Fibroblast of skin of back (primary cell): ENCODE measurements at regions not wholly inside any gene's neighbourhood (a gene's known extent, or its start where the extent isn't known, plus 50 kb on each side); places are given as distances from the start of the nearest gene placed in this dataset.
A peak's percentile ranks its signal among the peaks of the same experiment; 100 is the strongest.
"Not testable (repeated sequence)": the region's sequence is repeated elsewhere in the genome, so short reads cannot be mapped to it uniquely, and the experiment has no call there.

Experiments
- DNase-seq: peaks from one replicate; pipeline ENCODE4 v3.0.0-alpha.2; 2013

GRCh38 chr15:37427393-37427792 is 327.0 kb upstream of the MEIS2 start:
- DNase-seq = not testable (repeated sequence)

- peak; percentile 40 for DNase-seq
Observed at GRCh38 chr15:37446921-37447320, 346.6 kb upstream of the MEIS2 start.

- no peak for DNase-seq
Observed at GRCh38 chr15:37452498-37452897, 352.1 kb upstream of the MEIS2 start.

GRCh38 chr15:37480482-37480881 is 380.1 kb upstream of the MEIS2 start:
- no peak for DNase-seq

GRCh38 chr15:37481126-37481525 is 380.8 kb upstream of the MEIS2 start:
- DNase-seq = no peak

GRCh38 chr15:37483779-37484178 is 383.4 kb upstream of the MEIS2 start:
- no peak for DNase-seq

GRCh38 chr15:37485056-37485455 is 384.7 kb upstream of the MEIS2 start:
- no peak for DNase-seq

- no peak for DNase-seq
Observed at GRCh38 chr15:37490707-37491106, 390.4 kb upstream of the MEIS2 start.

GRCh38 chr15:37516621-37517020 is 416.3 kb upstream of the MEIS2 start:
- no peak for DNase-seq

- peak; percentile 25 for DNase-seq
Observed at GRCh38 chr15:37517191-37517895, 417.0 kb upstream of the MEIS2 start.

GRCh38 chr15:37518436-37518835 is 416.0 kb upstream of the TMCO5A start:
- no peak for DNase-seq

- DNase-seq = no peak
Observed at GRCh38 chr15:37520026-37520425, 414.4 kb upstream of the TMCO5A start.

- DNase-seq = no peak
Observed at GRCh38 chr15:37520882-37521281, 413.6 kb upstream of the TMCO5A start.

- DNase-seq = no peak
Observed at GRCh38 chr15:37524601-37525000, 409.8 kb upstream of the TMCO5A start.

- no peak for DNase-seq
Observed at GRCh38 chr15:37528432-37528831, 406.0 kb upstream of the TMCO5A start.

- DNase-seq = peak; percentile 79
Observed at GRCh38 chr15:37536967-37537605, 397.4 kb upstream of the TMCO5A start.

- peak; percentile 71 for DNase-seq
Observed at GRCh38 chr15:37537802-37538201, 396.6 kb upstream of the TMCO5A start.

- DNase-seq = no peak
Observed at GRCh38 chr15:37548116-37548515, 386.3 kb upstream of the TMCO5A start.

- no peak for DNase-seq
Observed at GRCh38 chr15:37550360-37551024, 383.9 kb upstream of the TMCO5A start.

- peak; percentile 66 for DNase-seq
Observed at GRCh38 chr15:37572401-37572800, 362.0 kb upstream of the TMCO5A start.

GRCh38 chr15:37574985-37575384 is 359.5 kb upstream of the TMCO5A start:
- peak; percentile 59 for DNase-seq

- DNase-seq = no peak
Observed at GRCh38 chr15:37576952-37577351, 357.5 kb upstream of the TMCO5A start.

- no peak for DNase-seq
Observed at GRCh38 chr15:37581866-37582532, 352.4 kb upstream of the TMCO5A start.
